AG04449 (cell line): ENCODE measurements at regions not wholly inside any gene's neighbourhood (a gene's known extent, or its start where the extent isn't known, plus 50 kb on each side); places are given as distances from the start of the nearest gene placed in this dataset.
"Not testable (repeated sequence)": the region's sequence is repeated elsewhere in the genome, so short reads cannot be mapped to it uniquely, and the experiment has no call there.

Source experiments
- CTCF ChIA-PET: fragments of 350-600 bp; formaldehyde crosslinking; extraction: SDS; loops from one replicate; lab custom pipeline; 2021; ENCODE audit warnings: antibody characterized with exemption; lab: Yijun Ruan, JAX
- POLR2A ChIA-PET: fragments of 400-600, 350-600 bp; formaldehyde crosslinking; extraction: SDS; loops from one replicate; lab custom pipeline; 2020; ENCODE audit warnings: antibody characterized with exemption, inconsistent platforms; lab: Yijun Ruan, JAX
- DNase-seq: peaks from one replicate; pipeline ENCODE4 v3.0.0-alpha.2; 2010; ENCODE audit warnings: low read depth, low spot score
- H3K4me3 ChIP-seq: 2 replicates; pipeline ENCODE4 v1.5.1; 2011; ENCODE audit warnings: low read depth, mild to moderate bottlenecking, control low read depth, low read length
- TF ChIP-seq, protein P1 (sequence below): IDR thresholded peaks from one replicate; pipeline ENCODE4 v1.5.1; 2011; ENCODE audit warnings: mild to moderate bottlenecking, moderate library complexity, low read length, control low read depth, inconsistent platforms; ENCODE audit not compliant: insufficient read depth; ENCODE audit errors: missing control alignments

- TF ChIP-seq, protein P1, sequence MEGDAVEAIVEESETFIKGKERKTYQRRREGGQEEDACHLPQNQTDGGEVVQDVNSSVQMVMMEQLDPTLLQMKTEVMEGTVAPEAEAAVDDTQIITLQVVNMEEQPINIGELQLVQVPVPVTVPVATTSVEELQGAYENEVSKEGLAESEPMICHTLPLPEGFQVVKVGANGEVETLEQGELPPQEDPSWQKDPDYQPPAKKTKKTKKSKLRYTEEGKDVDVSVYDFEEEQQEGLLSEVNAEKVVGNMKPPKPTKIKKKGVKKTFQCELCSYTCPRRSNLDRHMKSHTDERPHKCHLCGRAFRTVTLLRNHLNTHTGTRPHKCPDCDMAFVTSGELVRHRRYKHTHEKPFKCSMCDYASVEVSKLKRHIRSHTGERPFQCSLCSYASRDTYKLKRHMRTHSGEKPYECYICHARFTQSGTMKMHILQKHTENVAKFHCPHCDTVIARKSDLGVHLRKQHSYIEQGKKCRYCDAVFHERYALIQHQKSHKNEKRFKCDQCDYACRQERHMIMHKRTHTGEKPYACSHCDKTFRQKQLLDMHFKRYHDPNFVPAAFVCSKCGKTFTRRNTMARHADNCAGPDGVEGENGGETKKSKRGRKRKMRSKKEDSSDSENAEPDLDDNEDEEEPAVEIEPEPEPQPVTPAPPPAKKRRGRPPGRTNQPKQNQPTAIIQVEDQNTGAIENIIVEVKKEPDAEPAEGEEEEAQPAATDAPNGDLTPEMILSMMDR: no peak
- ChIA-PET CTCF (no interaction called here), POLR2A (no interaction called here)
- DNase-seq: no peak
- H3K4me3 ChIP-seq: no peak overlapping the region
These were observed 1384.1 kb downstream of the UQCRFS1 start for GRCh38 chr19:27828829-27829228.

DNA sequence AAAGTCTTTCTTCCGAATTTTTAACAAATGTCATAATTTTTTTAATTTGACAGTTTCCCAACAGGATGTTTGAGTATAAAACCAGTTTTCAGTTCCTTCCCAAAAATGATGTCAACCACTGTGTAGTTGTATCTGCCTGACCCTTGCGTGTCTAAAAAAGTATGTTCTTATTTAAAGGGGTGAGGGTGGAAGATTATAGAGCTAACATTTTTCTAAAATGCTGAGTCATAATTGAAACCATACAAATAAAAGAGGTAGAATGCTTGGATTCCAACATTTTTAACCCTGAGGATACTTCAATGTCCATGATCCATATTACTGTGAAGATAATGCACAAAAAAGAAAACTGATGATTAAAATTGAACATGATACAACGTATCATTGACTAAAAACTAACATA, 1388.8 kb downstream of the UQCRFS1 start:
- no peak for DNase-seq
- ChIA-PET POLR2A (no interaction called here), CTCF (no interaction called here)
- TF ChIP-seq, protein P1: no peak
- no peak overlapping the region for H3K4me3 ChIP-seq

DNA sequence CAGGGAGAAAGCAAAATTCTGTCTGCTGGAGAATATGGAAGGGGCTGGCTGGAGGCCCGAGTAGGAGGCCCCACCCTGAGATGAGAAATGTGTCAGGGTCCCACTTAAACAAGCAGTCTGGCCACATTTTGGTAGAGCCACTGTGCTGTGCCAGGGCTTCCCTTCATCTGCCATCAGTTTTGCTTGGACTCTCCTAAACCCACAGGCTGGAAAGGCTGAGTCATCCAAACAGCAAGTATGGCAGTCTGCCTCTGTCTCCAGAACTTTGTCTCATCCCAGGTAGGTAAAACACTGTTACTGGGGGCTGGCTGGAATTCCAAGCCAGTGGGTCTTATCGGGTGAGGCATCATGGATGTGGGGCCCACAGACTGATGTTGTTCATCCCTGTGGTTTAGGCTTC, 1390.6 kb downstream of the UQCRFS1 start:
- ChIA-PET CTCF (no interaction called here), POLR2A (no interaction called here)
- TF ChIP-seq, protein P1: no peak
- H3K4me3 ChIP-seq: no peak overlapping the region
- no peak for DNase-seq

GRCh38 chr19:27821418-27822018, 1391.4 kb downstream of the UQCRFS1 start:
- POLR2A ChIA-PET: no interaction called here
- H3K4me3 ChIP-seq: no peak overlapping the region
- CTCF ChIA-PET: no interaction called here
- DNase-seq: no peak
- TF ChIP-seq, protein P1: no peak

DNA sequence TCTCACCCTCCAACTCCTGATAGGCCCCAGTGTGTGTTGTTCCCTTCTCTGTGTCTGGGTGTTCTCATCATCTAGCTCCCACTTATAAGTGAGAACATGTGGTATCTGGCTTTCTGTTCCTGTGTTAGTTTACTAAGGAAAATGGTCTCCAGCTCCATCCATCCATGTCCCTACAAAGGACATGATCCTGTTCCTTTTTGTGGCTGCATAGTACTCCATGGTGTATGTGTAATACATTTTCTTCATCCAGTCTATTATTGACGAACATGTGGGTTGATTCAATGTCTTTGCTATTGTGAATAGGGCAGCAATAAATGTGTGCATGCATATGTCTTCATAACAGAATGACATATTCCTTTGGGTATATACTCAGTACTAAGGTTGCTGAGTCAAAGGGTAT, 1397.0 kb downstream of the UQCRFS1 start:
- POLR2A ChIA-PET: no interaction called here
- TF ChIP-seq, protein P1: no peak
- no peak for DNase-seq
- CTCF ChIA-PET: no interaction called here
- no peak overlapping the region for H3K4me3 ChIP-seq

DNA sequence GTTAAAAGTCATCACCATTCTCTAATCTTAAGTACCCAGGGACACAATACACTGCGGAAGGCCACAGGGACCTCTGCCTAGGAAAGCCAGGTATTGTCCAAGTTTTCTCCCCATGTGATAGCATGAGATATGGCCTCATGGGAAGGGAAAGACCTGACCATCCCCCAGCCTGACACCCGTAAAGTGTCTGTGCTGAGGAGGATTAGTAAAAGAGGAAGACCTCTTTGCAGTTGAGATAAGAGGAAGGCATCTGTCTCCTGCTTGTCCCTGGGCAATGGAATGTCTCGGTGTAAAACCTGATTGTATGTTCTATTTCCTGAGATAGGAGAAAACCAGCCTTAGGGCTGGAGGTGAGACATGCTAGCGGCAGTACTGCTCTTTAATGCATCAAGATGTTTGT, 1398.1 kb downstream of the UQCRFS1 start:
- POLR2A ChIA-PET, H3K4me3 ChIP-seq, DNase-seq, CTCF ChIA-PET: not testable (repeated sequence)

GRCh38 chr19:27814274-27814673, 1398.7 kb downstream of the UQCRFS1 start:
- CTCF ChIA-PET, POLR2A ChIA-PET, H3K4me3 ChIP-seq, DNase-seq: not testable (repeated sequence)
